Epithelial cell of esophagus (primary cell): ENCODE measurements at regions not wholly inside any gene's neighbourhood (a gene's known extent, or its start where the extent isn't known, plus 50 kb on each side); places are given as distances from the start of the nearest gene placed in this dataset.
"Not testable (repeated sequence)": the region's sequence is repeated elsewhere in the genome, so short reads cannot be mapped to it uniquely, and the experiment has no call there.

Experiments
- DNase-seq: peaks from one replicate; pipeline ENCODE4 v3.0.0; 2010; ENCODE audit warnings: low read depth
- H3K4me3 ChIP-seq: 2 replicates; pipeline ENCODE4 v1.5.1; 2011; ENCODE audit warnings: mild to moderate bottlenecking, low read length, control low read depth
- TF ChIP-seq, protein P1 (sequence below): IDR thresholded peaks from 2 replicates; pipeline ENCODE4 v1.5.1; 2011; ENCODE audit warnings: low read depth, mild to moderate bottlenecking, low read length, control low read depth, inconsistent platforms; ENCODE audit not compliant: insufficient read depth; ENCODE audit errors: missing control alignments

DNA sequence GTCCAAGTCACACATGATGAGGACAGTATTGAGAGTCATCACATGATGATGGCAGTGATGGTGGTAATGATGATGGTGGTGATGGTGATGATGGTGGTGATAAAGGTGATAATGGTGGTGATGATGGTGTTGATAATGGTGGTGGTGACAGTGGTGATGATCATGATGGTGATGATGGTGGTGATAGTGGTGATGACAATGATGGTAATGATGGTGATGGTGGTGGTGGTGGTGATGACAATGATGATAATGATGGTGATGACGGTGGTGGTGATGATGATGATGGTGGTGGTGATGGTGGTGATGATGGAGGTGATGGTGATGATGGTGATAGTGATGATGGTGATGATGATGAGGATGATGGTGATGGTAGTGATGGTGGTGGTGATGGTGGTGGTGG lies 190.2 kb upstream of the ZNF469 start:
- TF ChIP-seq, protein P1, sequence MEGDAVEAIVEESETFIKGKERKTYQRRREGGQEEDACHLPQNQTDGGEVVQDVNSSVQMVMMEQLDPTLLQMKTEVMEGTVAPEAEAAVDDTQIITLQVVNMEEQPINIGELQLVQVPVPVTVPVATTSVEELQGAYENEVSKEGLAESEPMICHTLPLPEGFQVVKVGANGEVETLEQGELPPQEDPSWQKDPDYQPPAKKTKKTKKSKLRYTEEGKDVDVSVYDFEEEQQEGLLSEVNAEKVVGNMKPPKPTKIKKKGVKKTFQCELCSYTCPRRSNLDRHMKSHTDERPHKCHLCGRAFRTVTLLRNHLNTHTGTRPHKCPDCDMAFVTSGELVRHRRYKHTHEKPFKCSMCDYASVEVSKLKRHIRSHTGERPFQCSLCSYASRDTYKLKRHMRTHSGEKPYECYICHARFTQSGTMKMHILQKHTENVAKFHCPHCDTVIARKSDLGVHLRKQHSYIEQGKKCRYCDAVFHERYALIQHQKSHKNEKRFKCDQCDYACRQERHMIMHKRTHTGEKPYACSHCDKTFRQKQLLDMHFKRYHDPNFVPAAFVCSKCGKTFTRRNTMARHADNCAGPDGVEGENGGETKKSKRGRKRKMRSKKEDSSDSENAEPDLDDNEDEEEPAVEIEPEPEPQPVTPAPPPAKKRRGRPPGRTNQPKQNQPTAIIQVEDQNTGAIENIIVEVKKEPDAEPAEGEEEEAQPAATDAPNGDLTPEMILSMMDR: no peak
- no peak for DNase-seq
- no peak overlapping the region for H3K4me3 ChIP-seq

DNA sequence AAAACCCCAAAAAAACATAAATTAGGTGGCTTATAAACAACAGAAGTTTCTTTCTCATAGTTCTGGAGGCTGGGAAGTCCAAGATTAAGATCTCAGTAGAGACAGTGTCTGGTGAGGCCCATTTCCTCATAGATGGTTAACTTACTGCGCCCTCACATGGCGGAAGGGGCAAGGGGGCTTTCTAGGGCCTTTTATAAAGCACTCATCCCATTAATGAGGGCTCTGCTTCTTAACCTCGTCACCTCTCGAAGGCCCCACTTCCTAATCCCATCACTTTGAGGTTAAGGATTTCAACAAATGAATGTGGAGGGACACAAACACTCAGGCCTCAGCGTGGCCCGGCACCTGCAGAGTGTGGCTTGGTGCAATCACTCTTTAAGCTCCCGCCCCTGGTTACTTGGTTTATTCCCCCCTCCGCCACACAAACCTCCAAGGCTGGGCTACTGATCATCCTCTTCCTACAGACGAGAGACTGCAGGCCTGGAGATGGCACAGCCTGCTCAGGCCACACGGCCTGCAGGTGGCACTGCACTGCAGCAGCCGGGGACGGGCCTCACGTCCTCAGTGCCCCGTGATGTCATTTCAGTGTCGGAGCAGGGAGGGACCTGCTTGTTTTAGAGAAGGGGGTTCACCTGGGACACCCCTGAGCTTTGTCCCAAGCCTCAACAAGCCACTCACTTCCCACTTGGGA lies 188.9 kb upstream of the ZNF469 start:
- TF ChIP-seq, protein P1: peak; percentile 33
- not testable (repeated sequence) for H3K4me3 ChIP-seq
- DNase-seq: peak; percentile 15

DNA sequence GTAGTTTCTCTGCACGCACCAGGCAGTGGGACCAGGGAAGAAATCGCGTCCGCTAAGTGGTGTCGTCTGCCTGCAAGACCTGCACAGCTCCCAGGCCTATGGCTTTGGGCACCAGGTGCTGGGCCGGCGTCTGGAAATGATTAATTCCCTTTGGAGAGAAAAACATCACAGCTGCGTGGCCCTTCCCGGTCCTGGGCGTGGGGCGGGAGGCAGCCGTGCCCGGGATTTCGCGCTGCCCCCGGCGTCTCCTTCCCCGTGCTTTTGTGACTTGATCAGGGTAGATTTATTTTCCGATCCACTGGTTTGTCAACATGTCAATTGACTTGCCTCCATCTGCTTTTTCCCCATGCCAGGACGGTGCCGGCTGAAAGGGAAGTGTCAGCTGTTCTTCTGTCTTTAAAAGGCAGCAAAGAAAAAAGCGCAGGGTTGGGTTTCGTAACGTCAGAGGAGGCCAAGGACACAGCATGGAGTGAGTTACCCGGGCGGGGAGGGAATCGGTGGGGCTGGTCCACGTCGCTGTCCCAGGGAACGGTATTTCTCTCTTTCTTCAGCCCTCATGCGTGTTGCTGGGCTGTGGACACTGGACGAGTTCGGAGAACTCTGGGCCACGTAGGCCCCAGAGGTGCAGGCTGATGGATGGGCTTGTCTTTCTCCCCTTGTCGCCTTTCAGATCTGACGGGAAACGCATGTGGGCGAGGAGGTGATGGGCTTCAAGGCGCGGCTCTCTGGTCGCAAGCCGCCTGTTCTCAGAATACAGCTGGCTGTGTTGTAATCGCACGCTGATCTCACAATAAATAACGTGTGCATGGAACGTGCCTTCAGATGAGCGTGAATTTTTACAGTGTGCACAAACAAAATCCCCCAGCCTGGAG lies 188.1 kb upstream of the ZNF469 start:
- no peak overlapping the region for H3K4me3 ChIP-seq
- TF ChIP-seq, protein P1: no peak
- no peak for DNase-seq

DNA sequence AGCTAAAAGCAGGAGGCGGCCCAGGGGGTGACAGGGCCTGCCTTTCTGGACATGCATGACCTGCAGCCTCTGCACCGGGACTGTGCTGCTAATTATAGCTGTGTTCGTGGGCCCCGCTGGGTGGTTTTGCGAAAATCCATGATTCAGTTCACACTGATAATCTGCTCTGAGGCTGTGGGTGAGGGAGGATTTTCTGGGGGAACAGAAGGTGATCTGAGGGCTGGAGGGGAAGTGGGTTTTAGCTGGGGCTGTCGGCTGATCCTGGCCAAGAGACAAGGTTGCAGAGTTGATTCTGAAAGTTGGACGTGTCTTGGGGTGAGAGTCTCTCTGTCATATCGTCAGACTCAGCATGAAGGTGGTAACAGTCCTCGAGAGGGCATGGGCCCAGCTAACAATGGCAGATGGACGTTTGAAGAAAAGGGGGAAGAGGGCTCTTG lies 187.5 kb upstream of the ZNF469 start:
- no peak for DNase-seq
- TF ChIP-seq, protein P1: no peak
- H3K4me3 ChIP-seq: no peak overlapping the region

DNA sequence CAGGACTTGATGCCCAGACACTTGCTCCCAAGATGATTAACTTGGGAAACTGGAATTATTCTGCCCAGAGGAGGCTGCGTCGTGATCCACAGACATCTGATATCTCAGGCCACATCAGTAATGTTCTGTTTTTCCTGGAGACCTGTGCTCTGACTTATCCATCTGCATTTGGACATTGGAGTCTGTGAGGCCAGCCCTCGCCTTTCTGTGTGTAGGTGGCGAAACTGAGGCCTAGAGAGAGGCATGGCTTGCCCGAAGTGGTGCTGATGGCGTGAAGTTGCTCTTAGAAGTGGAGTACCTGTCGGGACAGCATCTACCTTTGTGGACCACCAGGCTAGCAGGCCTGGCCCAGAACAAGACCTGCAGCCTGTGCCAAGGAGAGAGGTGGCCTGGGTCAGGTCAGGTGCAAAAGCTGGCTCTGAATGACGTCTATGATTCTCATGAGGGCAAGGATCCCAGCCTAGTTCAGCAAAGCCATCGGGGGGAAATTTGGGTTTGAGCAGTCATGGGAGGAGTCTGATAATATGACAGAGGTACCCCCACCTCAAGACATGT lies 186.8 kb upstream of the ZNF469 start:
- H3K4me3 ChIP-seq: no peak overlapping the region
- DNase-seq: no peak
- TF ChIP-seq, protein P1: no peak

DNA sequence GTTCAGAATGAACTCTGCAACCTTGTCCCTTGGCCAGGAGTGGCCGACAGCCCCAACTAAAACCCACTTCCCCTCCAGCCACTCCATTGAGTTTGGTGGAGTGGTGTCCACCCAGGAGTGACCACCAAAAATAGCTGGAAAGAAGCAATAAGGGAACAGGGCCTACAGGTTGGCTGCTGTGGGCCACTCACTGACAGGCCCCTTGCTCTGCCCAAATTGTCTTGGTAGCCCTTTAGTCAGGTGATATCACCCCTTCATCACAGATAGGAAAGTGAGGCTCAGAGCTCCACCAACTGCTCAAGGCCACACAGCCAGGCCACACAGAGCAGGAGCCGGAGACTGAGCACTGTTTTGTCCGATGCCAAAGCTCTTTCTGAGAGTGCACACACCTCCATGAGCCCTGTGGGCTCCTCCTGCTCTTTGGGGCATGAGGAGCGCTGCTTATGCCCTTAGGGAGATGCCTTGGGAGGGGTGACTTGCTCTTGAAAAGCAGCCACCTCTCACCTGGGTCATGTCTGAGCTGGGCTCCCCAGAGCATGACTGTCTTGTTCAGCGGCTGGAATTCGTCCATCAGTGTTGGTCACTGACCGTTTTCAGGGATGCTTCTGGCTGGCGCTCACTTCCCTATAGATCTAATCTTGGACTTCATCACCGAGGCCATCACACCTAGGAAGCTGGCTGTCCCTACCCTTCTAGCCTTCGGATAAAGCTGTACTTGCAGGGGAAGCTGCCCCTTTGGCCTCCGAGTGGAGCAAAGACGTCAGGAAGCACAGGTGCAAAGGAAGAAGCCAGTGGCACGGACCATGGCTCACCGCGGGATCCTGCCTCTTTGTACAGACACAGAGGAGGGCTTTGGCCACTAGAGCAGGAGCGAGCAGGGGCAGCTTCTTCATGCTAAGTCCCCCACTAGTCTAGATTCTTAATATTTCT lies 186.0 kb upstream of the ZNF469 start:
- TF ChIP-seq, protein P1: no peak
- DNase-seq: no peak
- H3K4me3 ChIP-seq: no peak overlapping the region
